ENCODE measurements at regions not wholly inside any gene's neighbourhood (a gene's known extent, or its start where the extent isn't known, plus 50 kb on each side); places are given as distances from the start of the nearest gene placed in this dataset.
"Not testable (repeated sequence)": the region's sequence is repeated elsewhere in the genome, so short reads cannot be mapped to it uniquely, and the experiment has no call there.

DNA sequence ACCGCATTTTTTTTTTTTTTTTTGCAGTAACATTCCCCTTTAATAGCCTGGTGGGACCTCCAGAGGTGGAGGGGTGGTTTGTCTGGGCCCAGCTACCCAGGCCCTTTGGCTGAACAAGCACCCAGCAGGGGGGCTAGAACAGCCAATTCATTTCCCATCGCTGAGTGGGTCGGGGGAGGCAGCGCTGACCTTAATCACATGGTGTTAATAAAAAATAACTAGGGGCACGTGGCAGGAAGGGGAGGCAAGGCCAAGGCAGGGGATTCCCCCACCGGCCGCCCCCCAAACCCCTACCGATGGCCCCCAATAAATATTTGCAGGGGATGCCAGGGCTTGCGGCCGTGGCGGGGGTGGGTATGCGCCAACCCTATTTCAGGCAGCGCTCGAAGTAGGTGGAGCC lies 1709.9 kb downstream of the TP53TG3F start:
- TF ChIP-seq, protein P1, sequence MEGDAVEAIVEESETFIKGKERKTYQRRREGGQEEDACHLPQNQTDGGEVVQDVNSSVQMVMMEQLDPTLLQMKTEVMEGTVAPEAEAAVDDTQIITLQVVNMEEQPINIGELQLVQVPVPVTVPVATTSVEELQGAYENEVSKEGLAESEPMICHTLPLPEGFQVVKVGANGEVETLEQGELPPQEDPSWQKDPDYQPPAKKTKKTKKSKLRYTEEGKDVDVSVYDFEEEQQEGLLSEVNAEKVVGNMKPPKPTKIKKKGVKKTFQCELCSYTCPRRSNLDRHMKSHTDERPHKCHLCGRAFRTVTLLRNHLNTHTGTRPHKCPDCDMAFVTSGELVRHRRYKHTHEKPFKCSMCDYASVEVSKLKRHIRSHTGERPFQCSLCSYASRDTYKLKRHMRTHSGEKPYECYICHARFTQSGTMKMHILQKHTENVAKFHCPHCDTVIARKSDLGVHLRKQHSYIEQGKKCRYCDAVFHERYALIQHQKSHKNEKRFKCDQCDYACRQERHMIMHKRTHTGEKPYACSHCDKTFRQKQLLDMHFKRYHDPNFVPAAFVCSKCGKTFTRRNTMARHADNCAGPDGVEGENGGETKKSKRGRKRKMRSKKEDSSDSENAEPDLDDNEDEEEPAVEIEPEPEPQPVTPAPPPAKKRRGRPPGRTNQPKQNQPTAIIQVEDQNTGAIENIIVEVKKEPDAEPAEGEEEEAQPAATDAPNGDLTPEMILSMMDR (IDR thresholded peaks at IDR 0.05; ENCODE audit: insufficient read depth, low read depth, low read length) = not testable (repeated sequence)
- TF ChIP-seq EZH2 (IDR thresholded peaks at IDR 0.05; ENCODE audit: insufficient read depth, low read length) = not testable (repeated sequence)

Data from astrocyte (in vitro differentiated cells and primary cell).